Osteoblast (primary cell): ENCODE measurements at regions not wholly inside any gene's neighbourhood (a gene's known extent, or its start where the extent isn't known, plus 50 kb on each side); places are given as distances from the start of the nearest gene placed in this dataset.

Source experiments
- DNase-seq: peaks from one replicate; pipeline ENCODE4 v3.0.0; 2011; ENCODE audit warnings: low spot score, mixed read lengths; ENCODE audit not compliant: insufficient read length; ENCODE audit errors: missing footprints
- H2AFZ ChIP-seq: 2 replicates; pipeline ENCODE4 v1.6.0; 2011; ENCODE audit warnings: mild to moderate bottlenecking, low read length
- H3K27ac ChIP-seq: 2 replicates; pipeline ENCODE4 v1.5.1; 2011; ENCODE audit warnings: mild to moderate bottlenecking, low read depth, low read length, moderate library complexity
- H3K27me3 ChIP-seq: 2 replicates; pipeline ENCODE4 v1.6.0; 2012; ENCODE audit warnings: mild to moderate bottlenecking, control low read depth, inconsistent platforms, low read length, moderate library complexity; ENCODE audit not compliant: insufficient read depth
- H3K36me3 ChIP-seq: 2 replicates; pipeline ENCODE4 v1.5.1; 2011; ENCODE audit warnings: mild to moderate bottlenecking, low read length, control low read depth, moderate library complexity; ENCODE audit not compliant: insufficient read depth
- H3K4me1 ChIP-seq: 2 replicates; pipeline ENCODE4 v1.5.1; 2011; ENCODE audit warnings: mild to moderate bottlenecking, low read length, control low read depth, moderate library complexity; ENCODE audit not compliant: insufficient read depth
- H3K4me2 ChIP-seq: 2 replicates; pipeline ENCODE4 v1.6.0; 2011; ENCODE audit warnings: mild to moderate bottlenecking, low read length; ENCODE audit not compliant: insufficient read depth
- H3K4me3 ChIP-seq: fragments of 200-600 bp; sonication (generic); 3 replicates; pipeline ENCODE4 v1.5.1; 2012; ENCODE audit warnings: mild to moderate bottlenecking, low read length, inconsistent platforms; ENCODE audit not compliant: insufficient read depth
- H3K79me2 ChIP-seq: 2 replicates; pipeline ENCODE4 v1.6.0; 2012; ENCODE audit warnings: mild to moderate bottlenecking, low read length, control low read depth, inconsistent platforms; ENCODE audit not compliant: insufficient read depth
- H3K9me3 ChIP-seq: 2 replicates; pipeline ENCODE4 v1.5.1; 2011; ENCODE audit warnings: low read depth, low read length, control low read depth
- H4K20me1 ChIP-seq: 2 replicates; pipeline ENCODE4 v1.6.0; 2012; ENCODE audit warnings: mild to moderate bottlenecking, low read length, control low read depth; ENCODE audit not compliant: insufficient read depth
- CTCF ChIP-seq: IDR thresholded peaks from 2 replicates; pipeline ENCODE4 v1.5.1; 2011; ENCODE audit warnings: mild to moderate bottlenecking, low read depth, low read length, moderate library complexity; ENCODE audit errors: extremely low read depth

- no peak overlapping the region for H3K4me2 ChIP-seq
- H3K27me3 ChIP-seq, result no peaks in the 10 kb centered on the region
- peak; percentile 39 for DNase-seq
- H3K36me3 ChIP-seq, result no peaks in the 10 kb centered on the region
- no peak for TF ChIP-seq CTCF
- no peaks in the 10 kb centered on the region for H3K9me3 ChIP-seq
- no peaks in the 10 kb centered on the region for H4K20me1 ChIP-seq
- H3K79me2 ChIP-seq, result no peaks in the 10 kb centered on the region
- no peak overlapping the region for H3K27ac ChIP-seq
- no peak overlapping the region for H3K4me3 ChIP-seq
- no peak overlapping the region for H2AFZ ChIP-seq
- H3K4me1 ChIP-seq, result no peaks in the 10 kb centered on the region
These were observed 147.5 kb upstream of the CHST15 start for GRCh38 chr10:124240839-124241291.

- Histone ChIP-seq H4K20me1 (no peaks in the 10 kb centered on the region), H3K4me1 (no peaks in the 10 kb centered on the region), H3K36me3 (no peaks in the 10 kb centered on the region), H3K27ac (no peak overlapping the region), H2AFZ (no peak overlapping the region), H3K9me3 (no peaks in the 10 kb centered on the region), H3K27me3 (no peaks in the 10 kb centered on the region), H3K4me3 (no peak overlapping the region), H3K4me2 (no peak overlapping the region), H3K79me2 (no peaks in the 10 kb centered on the region)
- no peak for TF ChIP-seq CTCF
- peak; percentile 19 for DNase-seq
These were observed 146.3 kb upstream of the CHST15 start for GRCh38 chr10:124239696-124240095.

GRCh38 chr10:124239134-124239533 lies 145.7 kb upstream of the CHST15 start:
- Histone ChIP-seq H3K4me2 (no peak overlapping the region), H3K79me2 (no peaks in the 10 kb centered on the region), H4K20me1 (no peaks in the 10 kb centered on the region), H3K36me3 (no peaks in the 10 kb centered on the region), H3K9me3 (no peaks in the 10 kb centered on the region), H2AFZ (no peak overlapping the region), H3K27me3 (no peaks in the 10 kb centered on the region), H3K4me1 (no peaks in the 10 kb centered on the region), H3K27ac (no peak overlapping the region), H3K4me3 (no peak overlapping the region)
- no peak for TF ChIP-seq CTCF
- no peak for DNase-seq

GRCh38 chr10:124238367-124238766 lies 145.0 kb upstream of the CHST15 start:
- Histone ChIP-seq H3K4me2 (no peak overlapping the region), H2AFZ (no peak overlapping the region), H3K4me1 (no peaks in the 10 kb centered on the region), H3K27me3 (no peaks in the 10 kb centered on the region), H3K9me3 (no peaks in the 10 kb centered on the region), H4K20me1 (no peaks in the 10 kb centered on the region), H3K79me2 (no peaks in the 10 kb centered on the region), H3K36me3 (no peaks in the 10 kb centered on the region), H3K4me3 (no peak overlapping the region), H3K27ac (no peak overlapping the region)
- no peak for TF ChIP-seq CTCF
- DNase-seq, result peak; percentile 1
